GM21825 (cell line): ENCODE measurements at regions not wholly inside any gene's neighbourhood (a gene's known extent, or its start where the extent isn't known, plus 50 kb on each side); places are given as distances from the start of the nearest gene placed in this dataset.

Experiments
- ATAC-seq: cut with Tn5 transposase; IDR thresholded peaks from one replicate; pipeline ENCODE4 v1.9.1; 2021; ENCODE audit warnings: mild to moderate bottlenecking, moderate library complexity; ENCODE audit not compliant: unreplicated experiment

GRCh38 chr1:104929280-104929679 is 1179.6 kb downstream of the AMY1C start:
- ATAC-seq = no peak

- peak; percentile 53 for ATAC-seq
Observed at GRCh38 chr1:104932030-104932915, 1182.6 kb downstream of the AMY1C start.

GRCh38 chr1:104932949-104933679 is 1183.4 kb downstream of the AMY1C start:
- peak; percentile 18 for ATAC-seq

- no peak for ATAC-seq
Observed at GRCh38 chr1:104933846-104934245, 1184.1 kb downstream of the AMY1C start.

GRCh38 chr1:104945406-104945805 is 1195.7 kb downstream of the AMY1C start:
- ATAC-seq = no peak

- ATAC-seq = no peak
Observed at GRCh38 chr1:104946558-104947210, 1197.0 kb downstream of the AMY1C start.

GRCh38 chr1:104953555-104953954 is 1203.9 kb downstream of the AMY1C start:
- ATAC-seq = no peak

- ATAC-seq = no peak
Observed at GRCh38 chr1:104973516-104973915, 1223.8 kb downstream of the AMY1C start.

GRCh38 chr1:104979651-104980050 is 1230.0 kb downstream of the AMY1C start:
- ATAC-seq = no peak

GRCh38 chr1:104987210-104987609 is 1237.5 kb downstream of the AMY1C start:
- peak; percentile 89 for ATAC-seq

GRCh38 chr1:104989012-104989411 is 1239.3 kb downstream of the AMY1C start:
- no peak for ATAC-seq

GRCh38 chr1:104991702-104992101 is 1242.0 kb downstream of the AMY1C start:
- no peak for ATAC-seq

- no peak for ATAC-seq
Observed at GRCh38 chr1:105000793-105001192, 1251.1 kb downstream of the AMY1C start.

- no peak for ATAC-seq
Observed at GRCh38 chr1:105004515-105004914, 1254.8 kb downstream of the AMY1C start.

- ATAC-seq = no peak
Observed at GRCh38 chr1:105005594-105006195, 1256.0 kb downstream of the AMY1C start.

- ATAC-seq = no peak
Observed at GRCh38 chr1:105017587-105017986, 1267.9 kb downstream of the AMY1C start.

- ATAC-seq = no peak
Observed at GRCh38 chr1:105023719-105024118, 1274.0 kb downstream of the AMY1C start.

- ATAC-seq = no peak
Observed at GRCh38 chr1:105027838-105028471, 1278.3 kb downstream of the AMY1C start.

- no peak for ATAC-seq
Observed at GRCh38 chr1:105072446-105072845, 1322.7 kb downstream of the AMY1C start.

GRCh38 chr1:105072850-105073249 is 1323.2 kb downstream of the AMY1C start:
- ATAC-seq = no peak

GRCh38 chr1:105073660-105074059 is 1324.0 kb downstream of the AMY1C start:
- ATAC-seq = no peak
